RKO (cell line): ENCODE measurements at regions not wholly inside any gene's neighbourhood (a gene's known extent, or its start where the extent isn't known, plus 50 kb on each side); places are given as distances from the start of the nearest gene placed in this dataset.

Source experiments
- DNase-seq: peaks from one replicate; pipeline ENCODE4 v3.0.0-alpha.2; 2016; ENCODE audit warnings: low spot score

DNA sequence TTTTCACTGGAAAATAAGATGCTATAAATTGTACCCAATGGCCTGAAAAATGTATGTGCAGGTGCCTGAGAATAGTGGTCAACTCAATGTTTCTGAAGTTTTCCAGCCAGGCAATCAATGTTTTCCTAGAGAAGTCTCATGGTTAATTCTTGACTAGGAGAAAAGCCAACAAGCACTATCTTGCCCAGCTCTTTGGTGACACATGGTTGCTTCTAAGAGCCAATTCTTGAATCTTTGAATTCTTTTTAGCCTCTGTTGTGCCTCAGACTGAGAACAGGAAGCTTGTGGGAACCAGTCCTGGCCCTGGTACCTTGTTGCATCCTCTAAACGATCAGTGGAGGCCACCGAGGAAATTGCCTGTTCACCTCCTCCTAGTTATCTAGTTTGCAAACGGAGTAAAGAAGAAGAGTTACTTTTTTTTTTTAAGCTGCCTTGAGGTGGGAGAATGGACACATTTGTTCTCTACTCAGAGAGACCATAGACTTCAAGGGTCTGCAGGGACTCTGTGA, 144.0 kb upstream of the MKLN1 start:
- DNase-seq = no peak

DNA sequence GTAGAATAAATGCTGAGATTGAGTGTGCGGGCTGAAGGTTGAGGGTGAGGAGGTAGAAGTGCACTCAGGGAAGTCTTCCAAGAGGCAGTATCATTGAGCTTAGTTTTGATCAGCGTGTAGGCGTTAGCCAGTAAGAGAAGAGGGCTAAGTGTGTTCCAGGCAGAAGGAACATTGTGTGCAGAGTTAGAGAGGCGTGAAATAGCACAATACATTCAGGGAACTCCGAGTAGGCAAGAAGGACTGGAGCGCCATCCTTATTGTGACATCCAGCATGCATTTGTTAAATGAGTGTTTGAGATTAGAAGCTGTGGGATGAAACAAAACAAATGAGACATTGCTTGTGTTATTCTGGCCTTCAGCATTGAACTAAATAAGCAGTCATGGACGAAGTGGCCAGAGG, 140.9 kb upstream of the MKLN1 start:
- no peak for DNase-seq

DNA sequence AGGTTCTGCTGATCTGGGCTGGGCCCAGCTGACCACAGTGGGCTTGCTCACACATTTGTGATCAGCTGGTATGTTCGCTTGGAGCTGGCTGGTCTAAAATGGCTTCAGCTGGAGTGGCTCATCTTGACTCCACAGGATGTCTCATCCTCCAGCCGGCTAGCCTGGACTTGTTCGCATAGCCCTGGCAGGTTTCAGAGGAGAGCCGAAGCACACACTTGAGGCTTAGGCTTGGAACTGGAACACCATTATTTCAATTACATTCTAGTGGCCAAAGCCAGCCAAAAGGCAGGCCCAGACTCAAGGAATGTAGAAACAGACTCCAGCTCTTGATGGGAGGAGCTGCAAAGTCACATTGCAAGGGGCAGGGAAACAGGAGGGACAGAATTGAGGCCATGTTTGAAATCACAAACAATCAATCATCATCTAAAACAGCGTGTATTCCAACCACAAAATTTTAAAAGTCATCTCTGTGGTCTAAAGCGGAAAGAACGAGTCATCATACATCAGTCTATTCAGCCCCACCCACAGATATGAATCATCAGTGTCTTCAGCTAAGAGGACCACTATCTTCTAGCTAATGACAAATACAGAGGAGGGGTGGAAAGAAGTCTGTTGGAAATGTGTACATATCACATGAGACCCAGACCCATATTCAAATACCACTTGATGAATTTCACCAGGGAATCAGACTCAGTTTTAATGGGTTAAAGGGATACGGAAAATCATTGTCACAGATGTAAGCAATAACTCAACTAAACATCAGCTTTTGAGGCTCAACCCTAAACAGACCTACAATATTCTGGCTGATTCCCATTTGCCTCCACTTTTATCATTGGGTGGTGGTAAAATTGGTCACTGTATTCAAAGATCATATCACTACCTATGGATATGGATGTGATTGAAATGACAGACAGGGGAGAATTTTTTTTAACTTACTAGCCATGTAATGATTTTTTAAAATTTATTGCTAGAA, 139.0 kb upstream of the MKLN1 start:
- peak; percentile 99 for DNase-seq

DNA sequence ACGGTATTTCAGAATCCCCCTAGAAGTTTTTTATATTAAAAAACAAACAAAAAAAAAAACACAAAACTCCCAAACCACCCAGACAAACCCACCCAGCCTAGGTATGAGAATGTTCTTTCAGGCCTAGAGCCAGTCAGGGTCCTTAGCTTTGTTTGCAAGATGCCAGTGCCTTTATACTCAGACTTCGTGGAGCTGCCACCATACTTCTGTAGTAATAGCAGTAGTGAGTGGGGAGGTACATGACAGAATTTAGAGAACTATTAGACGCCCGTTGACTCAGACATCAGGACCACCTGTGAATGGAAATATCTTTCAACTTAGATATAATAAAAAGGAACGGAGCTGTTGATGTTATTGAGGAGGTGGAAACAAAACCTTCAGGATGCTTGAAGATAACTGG, 138.2 kb upstream of the MKLN1 start:
- DNase-seq = no peak

DNA sequence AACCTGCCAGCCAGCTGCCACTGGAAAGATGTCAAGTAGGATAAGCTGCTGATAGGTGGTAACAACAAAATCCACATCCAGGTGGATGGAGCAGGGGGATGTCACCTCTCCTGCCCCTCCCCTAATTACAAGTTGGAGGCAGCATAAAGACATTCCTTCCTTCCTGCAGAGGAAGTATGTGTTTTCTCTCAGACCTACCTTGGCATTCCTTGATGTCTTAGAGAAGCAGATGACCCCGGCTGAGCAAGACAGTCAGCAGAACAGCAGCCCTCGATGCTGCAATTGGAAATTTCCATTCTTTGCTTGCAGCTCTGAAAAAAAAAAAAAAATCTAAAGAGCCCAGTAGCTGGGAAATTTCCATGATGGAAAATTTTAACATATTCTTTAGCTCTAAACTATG, 137.5 kb upstream of the MKLN1 start:
- no peak for DNase-seq

DNA sequence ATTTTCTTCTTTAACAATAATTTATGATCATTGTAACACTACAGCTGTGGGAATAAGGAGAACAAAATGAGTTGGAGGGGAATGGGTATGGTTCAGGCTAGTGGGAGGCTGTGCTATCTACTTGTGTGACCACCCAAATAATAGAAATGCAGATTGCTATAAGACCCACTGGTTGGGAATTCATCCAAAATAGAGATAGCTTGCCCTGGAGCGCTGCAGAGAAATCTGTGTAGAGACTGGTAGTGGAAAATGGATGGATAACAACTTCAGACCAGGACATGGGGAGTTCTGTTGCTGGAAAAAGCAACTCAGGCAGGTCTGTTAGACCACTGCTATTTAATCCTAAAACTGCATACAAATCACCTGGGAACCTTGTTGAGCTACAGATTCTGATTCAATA, 137.1 kb upstream of the MKLN1 start:
- no peak for DNase-seq

DNA sequence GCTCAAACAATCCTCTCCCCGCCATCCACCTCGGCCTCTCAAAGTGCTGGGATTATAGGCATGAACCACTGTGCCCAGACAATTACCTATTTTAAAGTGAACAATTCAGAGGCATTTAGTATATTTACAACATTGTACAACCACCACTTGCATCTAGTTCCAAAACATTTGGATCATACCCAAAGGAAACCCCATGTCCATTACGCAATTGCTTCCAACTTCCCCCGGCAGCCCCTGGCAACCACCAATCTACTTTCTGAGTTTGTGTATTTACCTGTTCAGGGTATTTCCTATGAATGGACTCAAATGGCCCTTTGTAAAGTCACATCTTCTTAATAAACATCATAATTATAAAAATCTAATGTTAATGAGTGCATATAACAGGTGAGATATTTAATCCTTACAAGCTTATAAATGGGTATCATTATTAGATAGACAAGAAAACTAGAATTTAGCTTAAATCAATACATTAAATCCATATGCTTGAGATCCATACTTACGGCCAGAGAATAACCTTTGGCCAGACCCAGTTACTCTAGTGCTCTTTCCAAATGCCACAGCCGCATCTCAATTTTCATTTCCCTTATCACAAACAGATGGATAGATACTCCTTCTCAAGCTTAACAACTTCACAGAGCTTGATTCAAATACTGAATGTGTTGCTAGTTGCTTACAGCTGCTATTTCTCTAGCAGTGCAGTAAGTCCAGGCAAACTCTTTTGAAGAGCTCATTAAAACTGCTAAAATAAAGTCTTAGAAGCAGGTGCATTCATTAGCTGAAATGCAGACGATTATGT, 133.4 kb upstream of the MKLN1 start:
- DNase-seq = no peak

DNA sequence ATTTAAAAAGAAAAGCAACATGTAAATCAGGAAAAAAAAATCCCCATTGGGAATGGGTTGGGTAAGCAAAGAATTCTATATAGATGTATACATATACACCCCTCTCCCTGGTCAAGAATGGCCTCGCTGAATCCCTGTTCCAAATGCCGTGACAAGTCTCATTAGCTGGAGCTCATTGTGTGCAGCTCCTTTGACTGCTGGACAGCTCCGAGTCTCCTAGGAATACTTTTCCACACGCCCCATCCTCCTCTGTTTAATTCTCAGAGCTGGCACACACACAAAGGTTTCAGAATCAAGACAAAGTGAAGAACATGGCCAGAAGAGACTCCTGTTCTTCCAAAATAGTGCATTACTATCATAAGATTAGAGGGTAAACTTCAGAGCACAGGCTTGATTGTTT, 130.9 kb upstream of the MKLN1 start:
- DNase-seq = peak; percentile 49

DNA sequence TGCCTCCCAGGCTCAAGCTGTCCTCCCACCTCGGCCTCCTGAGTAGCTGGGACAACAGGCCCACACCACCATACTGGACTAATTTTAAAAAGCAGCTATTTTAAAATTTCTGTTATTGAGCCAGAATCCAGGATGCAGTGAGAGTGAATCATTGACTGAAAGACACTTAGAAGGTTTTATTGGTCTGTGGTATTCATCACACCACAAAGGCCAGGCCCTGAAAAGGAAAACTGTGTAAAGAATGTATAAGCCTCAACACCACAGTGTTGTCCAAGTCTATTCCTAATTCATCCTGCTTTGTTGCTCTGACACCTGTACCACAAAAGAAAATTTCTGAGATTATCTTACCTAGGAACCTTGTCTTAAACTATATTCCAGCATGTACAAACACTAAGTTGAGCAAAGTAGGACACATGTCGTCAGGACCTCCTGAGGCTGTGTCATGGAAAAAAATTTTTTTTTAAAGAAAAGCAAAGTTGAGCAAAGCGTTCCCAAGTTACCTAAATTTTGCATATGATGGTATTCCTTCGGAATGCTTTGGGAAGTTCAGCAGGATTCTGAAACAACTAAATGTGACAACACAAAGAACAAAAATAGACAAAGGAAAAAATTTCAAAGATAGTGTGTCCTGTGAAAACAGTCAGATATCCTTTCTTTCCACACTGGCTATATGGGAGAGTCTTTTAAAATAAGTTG, 129.6 kb upstream of the MKLN1 start:
- DNase-seq = no peak

DNA sequence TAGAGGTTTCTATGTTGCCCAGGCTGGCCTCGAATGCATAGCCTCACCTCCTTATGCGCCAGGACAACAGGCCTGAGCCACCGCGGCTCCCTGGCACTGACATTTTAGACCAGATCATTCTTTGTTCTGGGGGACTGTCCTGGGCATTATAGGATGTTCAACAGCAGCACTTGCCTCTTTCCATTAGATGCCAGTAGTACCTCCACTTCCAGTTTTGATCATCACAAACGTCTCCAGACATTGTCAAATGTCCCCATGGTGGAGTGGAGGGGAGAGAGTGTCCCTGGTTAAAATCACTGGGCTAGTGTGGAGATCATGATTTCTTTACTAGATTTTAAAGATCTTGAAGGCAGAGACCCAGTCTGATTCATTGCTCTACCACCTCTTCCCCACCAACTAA, 125.2 kb upstream of the MKLN1 start:
- no peak for DNase-seq

DNA sequence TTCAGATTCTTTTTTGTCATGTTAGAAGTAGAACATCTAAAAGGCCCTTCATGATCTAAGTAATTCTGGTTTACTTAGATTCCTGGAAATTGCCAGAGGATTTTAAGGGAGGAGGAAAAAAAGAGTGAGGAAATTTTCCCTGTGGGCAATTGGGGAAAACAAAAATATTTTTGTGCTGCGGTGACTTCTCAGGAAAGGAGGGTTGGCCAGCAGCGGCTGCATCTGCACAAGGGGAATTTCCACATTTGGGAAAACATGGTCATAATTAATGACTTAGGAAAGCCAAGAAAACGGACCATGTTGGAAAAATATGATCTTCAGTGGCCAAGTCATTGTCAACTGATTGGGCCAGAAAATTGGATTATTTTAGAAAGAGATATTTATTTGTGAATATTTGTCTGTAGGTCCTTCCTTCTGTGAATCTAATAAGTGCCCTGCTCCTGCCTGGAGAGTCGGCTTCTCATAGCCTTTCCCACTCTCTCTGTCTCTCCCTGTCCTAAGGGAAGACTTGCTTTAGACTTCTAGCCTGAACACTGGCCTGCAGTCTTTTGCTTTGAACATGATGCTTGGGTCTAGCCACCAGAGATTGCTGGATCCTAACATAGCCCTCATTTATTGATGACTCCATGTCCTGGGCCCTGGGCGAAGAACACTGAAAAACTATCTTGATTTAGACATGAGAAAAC, 124.2 kb upstream of the MKLN1 start:
- no peak for DNase-seq

DNA sequence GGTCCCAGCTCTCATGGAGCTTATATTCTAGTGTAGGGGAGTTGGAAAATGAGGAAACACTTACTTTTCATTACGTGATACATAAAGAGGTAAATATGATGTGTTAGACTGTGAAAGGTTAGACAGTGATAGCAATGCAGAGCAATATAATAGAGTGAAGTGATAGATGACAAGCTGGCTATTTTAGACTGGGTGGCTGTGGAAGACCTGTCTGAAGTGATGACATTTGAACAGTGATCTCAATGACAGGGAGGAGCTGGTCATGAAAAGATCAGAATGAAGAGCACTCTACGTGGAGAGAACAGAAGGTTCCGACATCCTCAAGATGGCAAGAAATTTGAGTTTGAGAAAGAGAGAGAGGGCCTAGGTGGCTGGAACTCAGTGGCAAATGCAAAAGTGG, 118.9 kb upstream of the MKLN1 start:
- no peak for DNase-seq

DNA sequence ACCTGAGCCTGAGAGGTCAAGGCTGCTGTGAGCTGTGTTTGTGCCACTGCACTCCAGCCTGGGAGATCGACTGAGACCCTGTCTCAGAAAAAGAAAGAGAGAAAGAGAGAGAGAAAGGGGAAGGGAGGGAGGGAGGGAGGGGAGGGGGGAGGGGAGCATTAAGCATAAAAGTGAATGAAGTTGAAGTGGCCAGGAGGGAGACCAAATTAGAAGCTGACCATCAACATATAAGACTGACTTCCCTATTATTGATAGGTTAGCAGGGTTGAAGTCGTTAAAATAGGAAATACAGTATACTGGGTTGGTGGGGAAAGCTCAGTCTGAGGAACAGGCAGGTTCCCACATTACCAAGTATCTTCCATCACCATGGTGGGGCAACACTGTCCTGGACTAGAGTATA, 117.1 kb upstream of the MKLN1 start:
- no peak for DNase-seq

DNA sequence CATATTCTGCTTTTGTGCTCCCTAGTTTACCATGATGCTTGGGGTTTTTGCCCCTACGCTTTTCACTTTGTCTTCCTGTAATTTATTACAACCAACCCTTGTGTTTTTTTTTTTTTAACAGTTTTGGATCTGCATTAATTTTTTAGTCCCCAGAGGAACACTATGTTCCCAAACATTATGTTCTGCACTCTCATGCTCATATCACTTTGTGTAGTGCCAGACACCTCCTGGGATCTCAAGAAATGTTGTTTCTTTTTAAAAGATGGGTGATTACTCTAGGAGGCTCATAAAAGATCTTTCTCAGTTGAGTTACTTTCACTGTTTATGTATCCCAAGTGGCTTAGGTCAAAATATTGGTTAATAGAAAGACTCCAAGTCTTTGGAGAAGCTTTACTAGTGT, 116.2 kb upstream of the MKLN1 start:
- no peak for DNase-seq

DNA sequence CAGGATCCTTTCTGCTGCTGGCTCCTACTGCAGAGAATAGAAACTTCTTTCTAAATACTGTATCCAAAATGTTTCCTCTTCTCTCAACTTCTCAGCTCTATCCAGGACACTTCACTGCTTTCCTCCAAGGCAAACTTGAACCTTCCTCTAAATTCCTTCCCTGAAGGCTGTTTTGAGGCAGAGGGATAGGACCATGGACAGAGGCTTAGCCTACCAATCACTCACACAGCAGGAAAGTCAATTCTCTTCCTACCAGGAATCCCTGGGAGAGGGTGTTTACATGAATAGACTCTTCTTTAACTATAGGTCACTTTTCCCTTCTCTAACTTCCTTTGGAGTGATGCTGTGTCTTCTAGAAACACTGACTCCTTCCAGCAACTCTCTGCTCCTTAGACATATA, 115.6 kb upstream of the MKLN1 start:
- peak; percentile 51 for DNase-seq

DNA sequence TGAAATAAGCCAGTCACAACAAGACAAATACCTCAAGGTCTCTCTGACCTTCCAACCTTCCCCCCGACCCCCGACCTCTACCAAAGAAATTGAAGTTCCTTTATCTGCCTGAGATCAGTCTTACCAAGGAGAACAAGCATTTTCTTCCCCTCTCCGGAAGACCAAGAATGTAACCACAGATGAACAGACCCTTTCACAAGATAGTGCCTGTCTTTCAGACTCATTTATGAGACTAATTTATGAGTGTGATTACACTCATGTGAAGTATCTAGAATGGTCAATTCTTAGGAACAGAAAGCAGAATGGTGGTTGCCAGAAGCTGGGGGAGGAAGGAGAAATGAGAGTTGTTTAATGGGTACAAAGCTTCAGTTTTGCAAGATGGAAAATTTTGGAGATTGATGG, 108.9 kb upstream of the MKLN1 start:
- DNase-seq = no peak

DNA sequence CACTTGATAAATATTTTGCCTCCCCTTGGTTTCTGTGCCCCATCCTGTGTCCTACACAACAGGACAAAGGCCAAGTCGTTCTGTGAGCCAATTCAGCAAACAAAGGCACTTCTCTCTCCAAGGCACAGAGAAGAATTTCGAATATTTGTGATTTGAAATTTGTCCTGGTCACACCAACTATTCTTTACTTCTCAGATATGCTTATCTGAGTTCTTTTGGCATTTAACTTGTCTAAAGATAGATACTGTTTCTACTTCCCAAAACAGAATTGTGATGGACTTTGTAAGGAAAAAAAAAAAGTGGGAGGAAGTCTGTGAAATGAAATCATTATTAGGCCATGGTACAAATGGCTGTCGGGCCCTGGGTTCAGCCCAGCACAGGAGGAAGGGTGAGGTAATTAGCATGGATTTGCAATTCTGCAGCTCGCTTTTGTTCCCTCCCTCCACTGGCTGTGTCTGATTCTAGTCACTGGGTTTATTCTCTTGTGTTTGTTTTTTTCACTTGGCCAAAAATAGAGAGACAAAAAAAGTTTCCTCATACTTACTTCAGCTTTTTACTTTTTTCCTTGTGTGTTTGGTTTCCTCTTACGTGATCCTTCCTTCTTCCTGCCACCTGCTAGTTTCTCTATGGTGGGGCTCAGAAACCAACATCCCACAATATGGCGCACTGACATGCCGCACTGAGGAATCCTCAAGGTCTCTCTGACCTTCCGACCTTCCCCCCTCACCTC, 108.2 kb upstream of the MKLN1 start:
- DNase-seq = no peak

DNA sequence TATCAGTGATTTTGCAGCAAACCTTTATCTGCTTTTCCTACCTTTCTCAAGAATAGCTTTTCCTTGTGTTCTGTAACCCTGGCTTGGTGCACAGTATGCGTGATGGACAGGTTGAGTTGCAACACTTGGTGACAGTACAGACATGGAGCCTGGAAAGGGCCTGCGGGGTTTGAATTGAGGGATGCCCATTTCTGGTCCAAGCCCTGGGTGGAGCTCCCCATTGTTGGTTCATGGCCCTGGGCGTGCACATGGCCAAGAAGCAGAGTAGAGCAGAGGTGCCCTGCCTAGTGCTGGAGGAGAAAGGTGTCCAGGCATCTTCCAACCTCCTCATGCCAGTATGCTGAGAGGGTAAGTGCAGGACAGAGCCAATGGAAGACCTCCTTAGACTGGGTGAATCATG, 106.6 kb upstream of the MKLN1 start:
- no peak for DNase-seq

DNA sequence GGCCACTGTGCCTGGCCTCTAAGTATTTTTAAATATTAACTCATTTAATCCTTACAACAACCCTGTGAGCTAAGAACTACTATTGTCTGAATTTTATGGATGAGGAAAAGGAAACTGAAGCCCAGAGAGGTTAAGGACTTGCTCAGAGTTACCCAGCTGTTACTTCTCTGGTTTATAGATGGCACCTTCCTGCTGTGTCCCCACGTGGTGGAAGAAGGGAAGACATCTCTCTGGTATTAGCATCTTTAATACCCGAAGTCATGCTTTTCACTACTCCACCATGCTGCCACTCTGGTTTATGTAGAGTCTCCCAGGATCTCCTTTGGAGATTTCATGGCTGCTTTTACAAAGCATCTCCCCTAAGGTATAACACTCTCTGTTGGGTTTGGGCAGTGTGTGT, 105.5 kb upstream of the MKLN1 start:
- DNase-seq = peak; percentile 29

DNA sequence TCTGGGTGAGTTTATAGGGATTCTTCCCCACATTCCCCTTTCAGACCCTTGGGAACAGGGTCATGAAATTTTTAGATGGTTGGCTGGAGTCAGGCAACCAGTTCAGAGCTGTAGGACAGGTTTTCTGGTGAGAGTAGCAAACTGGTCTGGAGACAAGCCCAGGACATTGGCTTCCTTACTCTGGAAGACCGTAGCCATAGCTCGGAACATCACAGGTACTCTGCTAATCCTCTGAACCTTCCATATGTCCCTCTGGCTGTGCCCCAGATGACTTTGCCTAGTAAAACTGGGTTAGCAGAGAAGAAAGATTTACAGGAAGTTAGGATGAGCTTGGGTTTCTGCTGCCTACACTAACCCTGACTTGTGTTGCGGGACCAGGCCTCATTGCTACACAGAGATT, 104.5 kb upstream of the MKLN1 start:
- no peak for DNase-seq

DNA sequence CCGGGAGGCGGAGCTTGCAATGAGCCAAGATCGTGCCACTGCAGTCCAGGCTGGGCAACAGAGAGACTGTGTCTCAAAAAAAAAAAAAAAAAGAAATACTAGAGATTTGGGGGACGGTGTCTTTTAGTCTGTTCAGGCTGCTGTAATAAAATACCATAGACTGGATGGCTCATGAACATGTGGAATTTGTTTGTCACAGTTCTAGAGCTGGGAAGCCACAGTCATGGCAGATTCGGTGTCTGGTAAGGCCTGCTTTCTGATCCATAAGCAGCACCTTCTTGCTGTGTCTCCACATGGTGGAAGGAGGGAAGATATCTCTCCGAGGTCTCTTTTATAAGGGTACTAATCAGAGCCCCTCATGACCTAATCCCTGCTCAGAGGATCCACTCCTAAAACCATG, 102.7 kb upstream of the MKLN1 start:
- DNase-seq = no peak
